ENCODE measurements at regions not wholly inside any gene's neighbourhood (a gene's known extent, or its start where the extent isn't known, plus 50 kb on each side); places are given as distances from the start of the nearest gene placed in this dataset.
A peak's percentile ranks its signal among the peaks of the same experiment; 100 is the strongest.
"Not testable (repeated sequence)": the region's sequence is repeated elsewhere in the genome, so short reads cannot be mapped to it uniquely, and the experiment has no call there.

DNA sequence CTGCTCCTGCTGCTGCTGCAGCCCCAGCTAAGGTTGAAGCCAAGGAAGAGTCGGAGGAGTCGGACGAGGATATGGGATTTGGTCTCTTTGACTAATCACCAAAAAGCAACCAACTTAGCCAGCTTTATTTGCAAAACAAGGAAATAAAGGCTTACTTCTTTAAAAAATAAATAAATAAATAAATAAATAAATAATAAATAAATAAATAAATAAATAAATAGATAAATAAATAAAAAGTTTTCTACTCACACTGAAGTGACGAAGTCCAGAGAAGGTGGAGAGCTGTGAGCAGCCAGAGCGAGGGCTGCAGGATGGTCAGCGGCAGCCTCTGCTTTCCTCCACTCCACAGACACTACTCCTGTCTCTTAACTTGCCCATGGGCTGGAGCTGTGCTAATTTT lies 105.6 kb upstream of the ATL2 start:
- DNase-seq, result not testable (repeated sequence)

DNA sequence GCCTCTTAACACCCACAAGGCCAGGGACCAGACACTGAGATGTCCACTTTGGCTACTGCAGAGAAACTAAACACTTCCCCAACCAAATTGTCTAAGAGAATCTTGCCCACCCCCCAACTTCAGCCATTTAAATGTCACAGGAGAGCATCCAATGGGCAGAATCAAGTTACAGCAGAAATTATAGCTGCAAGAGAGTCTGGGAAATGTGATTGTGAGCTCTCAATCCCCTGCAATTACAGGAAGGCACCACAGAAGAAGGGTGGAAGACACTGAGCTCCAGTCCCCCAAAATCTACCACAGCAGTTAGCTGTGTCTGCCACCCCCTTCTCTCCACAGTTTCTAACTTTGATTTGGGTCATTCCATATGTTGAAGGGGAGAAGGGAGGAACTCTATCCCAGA lies 103.5 kb upstream of the ATL2 start:
- no peak for DNase-seq

DNA sequence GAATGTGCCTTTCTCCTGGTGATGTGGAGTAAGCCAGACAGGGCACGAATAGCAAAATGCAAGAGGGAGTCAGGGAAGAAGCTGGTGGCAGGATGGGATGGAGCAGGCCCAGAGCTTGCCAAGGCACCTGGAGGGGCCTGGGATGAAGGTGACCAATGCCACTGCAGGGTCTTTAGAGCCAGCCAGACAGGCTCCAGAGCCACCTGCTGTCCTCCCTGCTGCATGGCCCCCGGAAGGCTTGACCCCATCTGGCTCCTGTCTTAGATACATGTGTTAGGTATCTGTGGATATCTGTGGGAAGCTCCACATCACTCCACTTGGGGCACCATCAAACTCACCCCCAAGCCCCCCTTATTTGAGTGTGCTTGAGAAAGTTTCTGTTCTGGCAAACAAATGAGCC lies 99.9 kb upstream of the ATL2 start:
- DNase-seq, result no peak

DNA sequence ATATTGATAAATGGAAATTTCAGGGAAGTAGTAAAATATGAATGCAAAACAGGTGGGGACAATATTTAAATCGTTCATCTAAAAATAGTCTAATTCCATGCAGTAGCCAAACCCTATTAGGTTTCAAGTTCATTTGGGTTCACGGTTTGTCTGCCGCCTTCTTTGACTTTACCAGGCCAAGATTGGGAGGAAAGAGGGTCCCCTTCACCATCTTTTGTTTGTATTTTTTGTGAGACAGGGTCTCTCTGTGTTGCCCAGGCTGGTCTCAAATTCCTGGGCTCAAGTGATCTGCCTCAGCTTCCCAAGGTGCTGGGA lies 98.5 kb upstream of the ATL2 start:
- no peak for DNase-seq

DNA sequence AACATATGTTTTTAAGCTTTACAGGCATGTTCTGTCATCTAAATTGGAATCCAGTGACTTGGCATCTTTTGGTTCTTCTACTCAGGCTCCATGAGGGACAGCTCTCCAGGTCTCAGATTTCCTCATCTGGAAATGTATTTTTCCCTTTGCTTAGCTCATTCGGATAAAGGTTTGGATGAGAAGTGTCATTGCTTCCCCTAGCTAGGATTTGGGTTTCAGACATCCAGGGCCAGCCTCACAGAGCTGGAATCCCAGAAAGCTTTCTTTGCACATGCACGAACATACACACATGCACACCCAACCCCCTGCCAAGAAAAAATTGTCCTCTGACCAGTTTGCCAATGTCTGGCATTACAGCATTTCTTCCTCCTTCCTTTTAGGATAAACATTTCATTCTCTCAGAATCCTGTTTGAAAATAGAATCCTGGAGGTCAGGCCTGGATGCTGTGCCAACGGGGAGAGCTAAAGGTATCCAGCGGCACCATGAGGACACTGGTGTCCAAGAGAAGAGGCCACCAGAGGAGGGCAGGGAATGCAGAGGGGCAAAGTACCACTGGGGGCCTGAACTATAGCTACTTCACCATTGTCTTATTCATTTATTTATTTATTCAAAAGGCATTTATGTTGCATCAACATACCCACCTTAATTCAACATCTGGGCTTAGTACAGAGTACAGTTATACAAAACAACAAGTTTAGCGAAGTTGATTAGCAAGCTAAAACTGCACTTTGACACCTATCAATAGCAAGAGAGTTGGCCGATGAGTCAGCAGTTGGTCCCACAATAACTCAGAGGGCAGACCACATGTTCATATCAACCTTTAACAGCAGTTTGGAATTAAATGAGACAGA lies 97.9 kb upstream of the ATL2 start:
- peak in 1 of 2 donors; percentile 20 for DNase-seq

DNA sequence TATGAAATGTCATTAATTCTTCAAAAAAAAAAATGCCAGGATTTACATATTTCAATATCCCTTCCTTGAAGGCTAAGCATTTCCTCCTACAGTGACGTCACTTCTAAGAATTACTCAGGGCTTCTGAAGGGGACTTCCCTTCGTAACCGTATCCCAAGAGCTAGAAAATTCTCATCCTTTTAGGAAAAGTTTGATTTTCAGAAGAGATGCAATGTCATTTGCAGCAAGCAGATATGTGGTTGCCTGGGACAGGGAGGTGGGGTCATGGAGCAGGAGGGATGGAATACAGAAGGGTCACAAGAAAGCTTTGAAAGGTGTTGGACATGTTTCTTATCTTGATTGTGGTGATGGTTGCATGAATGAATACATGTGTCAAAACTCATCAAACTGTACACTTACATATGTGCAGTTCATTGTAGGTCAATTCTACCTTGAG lies 97.0 kb upstream of the ATL2 start:
- no peak for DNase-seq

DNA sequence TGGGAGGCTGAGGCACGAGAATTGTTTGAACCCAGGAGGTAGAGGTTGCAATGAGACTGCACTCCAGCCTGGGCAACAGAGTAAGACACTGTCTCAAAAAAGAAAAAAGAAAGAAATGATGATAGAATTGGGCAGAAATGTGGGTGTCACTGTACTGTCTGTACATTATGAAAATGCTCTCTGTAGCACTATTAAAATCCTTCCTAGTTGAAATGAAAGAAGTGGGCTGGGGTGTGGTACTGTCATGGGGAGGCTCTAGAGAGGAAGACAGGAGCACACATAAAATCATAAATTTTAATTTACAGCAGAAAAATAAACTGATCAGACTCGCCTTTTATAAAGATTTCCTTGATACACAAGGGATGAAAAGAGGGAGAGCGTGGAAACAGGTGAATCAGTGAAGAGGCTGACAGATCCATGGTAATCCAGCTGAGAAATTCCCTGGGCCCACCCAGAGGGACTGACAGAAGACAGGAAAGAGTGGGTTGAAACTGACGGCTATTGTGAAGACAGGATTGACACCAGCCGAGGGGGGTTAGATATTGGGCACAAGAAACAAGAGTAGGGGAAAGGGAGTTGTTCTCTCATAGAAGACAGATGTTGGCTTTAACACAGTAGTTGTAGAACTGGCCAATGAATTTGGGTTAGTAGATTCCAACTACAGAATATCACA lies 96.4 kb upstream of the ATL2 start:
- DNase-seq, result no peak

DNA sequence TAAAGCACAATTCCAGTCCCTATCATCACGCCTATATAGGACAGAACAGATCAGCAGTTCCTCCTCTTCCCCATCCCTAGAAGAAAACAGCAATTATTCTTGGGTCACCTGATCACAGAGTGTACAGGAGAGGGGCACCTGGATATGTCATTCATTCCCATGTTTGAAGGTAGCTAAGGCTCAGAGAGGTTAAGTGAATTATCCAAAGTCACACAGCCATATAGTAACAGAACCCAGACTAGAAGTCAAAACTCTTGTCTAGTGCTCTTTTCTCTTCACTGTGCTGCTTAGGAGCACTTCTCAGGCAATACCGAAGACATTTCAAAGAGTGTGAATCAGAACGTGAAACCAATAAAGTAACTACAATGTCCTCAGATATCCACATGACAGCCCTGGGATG lies 93.0 kb upstream of the ATL2 start:
- no peak for DNase-seq

DNA sequence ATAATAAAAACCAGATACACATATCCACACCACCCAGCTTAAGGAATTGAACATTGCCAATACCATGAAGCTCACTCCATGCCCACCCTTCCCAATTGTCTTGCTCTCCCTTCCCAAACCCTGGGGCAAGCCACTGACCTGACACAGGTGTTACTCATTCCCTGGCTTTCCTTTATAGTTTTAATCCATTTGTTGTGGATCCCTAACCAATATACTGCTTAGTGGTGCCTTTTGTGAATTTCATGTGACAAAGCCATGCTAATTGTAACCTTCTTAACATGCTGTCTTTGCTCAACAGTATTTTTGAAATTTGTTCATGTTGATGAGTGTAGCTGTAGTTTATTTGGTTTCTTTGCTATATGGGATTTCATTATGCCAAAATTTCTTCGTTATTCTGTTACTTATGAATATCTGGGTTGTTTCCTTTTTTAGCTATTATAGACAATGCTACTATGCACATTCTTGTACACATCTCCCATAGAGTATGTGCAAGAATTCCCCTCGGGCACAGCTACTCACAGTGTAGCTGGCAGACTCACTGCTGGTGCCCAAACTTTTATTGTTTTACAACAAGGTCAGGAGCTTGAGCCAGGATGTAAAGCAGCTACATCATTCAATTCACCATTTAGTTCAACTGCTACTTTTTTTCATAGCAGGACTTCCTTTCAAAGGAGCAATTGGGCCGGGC lies 90.8 kb upstream of the ATL2 start:
- DNase-seq, result no peak

DNA sequence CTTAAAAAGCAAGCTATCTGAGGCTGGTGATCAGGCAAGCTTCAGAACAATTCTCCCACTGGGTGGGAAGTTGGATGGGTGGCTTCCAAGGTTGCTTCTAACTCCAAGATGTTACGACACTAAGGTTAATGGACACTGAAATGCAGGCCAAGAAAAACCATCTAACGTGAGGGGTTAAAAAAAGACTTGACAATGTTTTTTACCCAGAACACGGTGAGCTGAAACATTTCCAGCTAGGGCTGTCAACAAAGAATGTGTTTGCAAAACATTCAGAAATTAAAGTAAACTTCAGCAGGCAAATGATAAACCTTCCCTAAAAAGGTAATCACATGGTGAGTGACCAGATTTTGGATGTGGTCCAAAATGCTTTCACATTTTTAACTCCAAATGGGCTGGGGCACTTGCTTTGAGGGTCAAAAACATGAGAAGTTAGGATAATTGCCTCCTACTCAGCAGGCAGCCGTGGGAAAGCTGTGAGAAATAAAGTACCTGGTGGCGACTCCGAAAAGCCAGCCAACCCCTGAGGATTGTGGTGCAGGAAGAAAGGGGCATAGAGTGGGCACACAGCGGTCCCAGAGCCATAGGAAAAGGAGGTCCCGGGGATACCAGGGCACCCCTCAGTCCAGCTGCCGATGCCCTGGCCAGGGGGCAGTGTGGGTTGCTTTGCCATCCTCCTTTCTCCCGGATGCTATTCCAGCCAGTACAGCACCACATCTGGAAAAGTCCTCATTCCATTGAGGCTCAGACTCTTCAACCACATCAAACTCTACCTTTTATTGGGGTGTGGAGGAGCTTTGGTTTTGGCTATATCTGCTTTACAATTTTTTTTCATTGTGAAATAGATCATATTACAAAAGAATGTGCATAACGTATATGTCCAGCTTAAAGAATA lies 90.0 kb upstream of the ATL2 start:
- DNase-seq, result no peak

DNA sequence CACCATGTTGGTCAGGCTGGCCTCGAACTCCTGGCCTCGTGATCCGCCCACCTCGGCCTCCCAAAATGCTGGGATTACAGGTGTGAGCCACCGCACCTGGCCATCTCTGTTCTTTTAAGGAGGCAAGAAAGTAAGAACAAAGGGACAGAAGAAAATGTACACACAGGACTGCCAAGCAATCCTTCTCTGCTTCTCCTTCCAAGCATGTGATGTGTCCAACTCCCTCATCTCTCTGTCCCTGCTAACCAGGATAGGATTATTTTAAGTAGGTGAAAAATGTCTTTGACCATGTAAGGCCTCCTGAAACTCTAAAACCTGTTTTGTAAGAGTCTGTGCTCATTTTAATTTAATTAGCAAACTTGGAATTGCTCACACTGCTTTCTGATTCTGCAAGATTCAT lies 89.3 kb upstream of the ATL2 start:
- DNase-seq, result no peak

DNA sequence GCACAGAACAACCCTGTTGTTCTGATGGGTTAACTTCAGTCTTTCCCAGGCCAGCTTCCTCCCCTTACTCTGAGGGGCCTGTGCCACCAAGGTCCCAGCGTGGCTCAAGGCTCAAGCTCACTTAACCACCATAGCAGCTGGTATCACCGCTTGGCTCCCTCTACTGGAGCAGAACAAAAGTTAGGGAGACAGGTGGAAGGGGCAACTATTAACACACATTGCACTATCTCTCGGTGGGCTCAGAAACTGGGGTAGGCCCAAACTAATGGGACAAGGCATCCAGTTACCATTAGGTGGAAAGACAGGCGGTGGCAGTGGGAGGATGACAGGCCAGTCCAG lies 88.7 kb upstream of the ATL2 start:
- DNase-seq, result peak in 1 of 2 donors; percentile 7

DNA sequence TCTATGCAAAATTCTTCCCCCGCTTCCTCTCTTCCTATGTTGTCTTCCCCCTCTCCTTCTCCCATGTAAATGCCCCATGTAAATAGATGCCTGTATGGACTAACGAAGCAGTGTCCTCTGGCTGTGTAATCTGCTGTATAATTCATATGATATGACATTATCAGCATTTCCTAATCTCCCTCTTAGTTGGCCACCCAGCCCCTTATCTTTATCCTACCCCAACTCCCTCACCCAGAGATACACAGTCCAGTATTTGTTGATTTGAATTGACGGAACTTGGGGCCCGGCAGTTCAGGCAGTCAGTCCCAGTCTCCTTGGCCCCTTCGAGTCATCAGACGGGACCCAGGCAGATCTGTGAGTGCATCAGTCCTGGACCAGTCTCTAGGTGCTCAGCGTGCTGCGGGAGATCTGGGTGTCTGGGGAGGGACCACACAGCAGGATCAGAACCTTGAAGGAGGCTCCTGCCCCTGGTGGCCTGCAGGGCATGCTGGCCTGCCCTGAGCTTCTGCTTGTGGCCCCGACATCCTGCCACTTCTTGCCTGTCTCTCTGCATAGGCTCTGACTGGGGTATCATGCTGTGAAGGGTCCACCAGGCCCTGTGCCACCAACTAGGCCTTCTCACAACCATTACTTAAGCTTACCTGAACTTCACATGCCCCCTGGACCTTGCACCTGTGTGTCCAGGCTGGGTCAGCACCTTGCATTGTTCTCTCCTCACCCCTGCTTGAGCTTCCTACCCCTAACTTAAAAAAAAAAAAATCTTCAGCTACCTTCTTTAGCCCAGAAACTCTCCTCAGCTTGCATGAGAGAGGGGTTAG lies 88.1 kb upstream of the ATL2 start:
- DNase-seq, result no peak

DNA sequence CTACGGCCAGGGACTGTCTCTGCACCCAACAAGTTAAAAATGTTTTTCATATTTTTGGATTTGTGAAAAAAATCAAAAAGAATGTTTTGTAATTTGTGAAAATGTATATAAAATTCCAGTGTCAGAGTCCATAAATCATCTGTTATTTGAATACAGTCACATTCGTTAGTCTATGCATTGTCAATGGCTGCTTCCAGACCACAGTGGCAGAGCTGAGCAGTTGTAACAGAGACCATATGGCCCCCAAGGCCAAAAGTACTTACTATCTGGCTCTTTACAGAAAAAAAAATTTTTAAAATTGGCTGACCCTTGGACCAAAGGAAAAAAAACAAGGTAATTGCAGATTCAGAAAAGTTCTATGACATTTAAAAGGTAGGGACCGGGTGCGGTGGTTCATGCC lies 86.7 kb upstream of the ATL2 start:
- DNase-seq, result no peak

DNA sequence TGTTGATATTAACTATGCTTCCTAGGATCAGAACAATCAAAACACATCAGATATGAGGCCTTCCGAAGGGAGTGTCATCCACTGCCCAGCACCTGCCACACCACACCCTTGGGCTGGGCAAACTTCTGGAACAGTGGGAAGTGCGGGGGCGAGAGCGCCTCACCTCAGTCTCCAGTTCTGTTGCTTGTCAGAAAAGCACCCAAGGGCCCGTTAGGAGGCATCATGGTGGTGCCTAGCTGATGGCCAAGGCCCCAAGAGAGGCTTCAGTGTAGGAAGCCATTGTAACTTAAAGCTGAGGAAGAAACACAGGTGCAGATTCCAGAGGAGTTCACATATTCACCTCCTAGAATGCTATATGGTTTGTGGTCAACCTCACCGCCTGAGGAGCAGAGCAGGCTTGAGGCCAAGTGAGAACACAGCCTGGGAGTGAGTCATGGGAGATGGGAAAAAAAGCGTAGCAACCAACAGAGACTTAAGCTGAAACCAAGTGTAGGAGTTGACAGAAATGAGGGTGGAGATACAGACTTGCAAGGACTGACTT lies 85.1 kb upstream of the ATL2 start:
- DNase-seq, result peak; percentile 62 to 66

DNA sequence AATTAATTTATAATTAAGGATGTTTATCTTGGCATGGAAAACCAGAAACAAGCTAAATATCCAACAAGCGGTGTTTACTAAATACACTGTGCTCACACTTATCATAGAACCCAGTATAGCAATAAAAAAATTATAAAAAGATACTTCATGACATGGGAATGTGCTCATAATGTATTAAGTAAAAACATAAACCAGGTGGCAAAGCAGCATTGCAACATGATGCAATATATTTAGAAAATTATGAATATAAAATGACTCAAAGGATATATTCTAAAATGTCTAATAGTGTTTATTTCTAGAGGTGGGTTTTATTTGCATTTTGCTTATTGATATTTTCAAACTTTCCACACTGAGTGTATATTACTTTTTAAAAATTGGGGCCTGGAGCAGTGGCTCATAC lies 84.4 kb upstream of the ATL2 start:
- no peak for DNase-seq

DNA sequence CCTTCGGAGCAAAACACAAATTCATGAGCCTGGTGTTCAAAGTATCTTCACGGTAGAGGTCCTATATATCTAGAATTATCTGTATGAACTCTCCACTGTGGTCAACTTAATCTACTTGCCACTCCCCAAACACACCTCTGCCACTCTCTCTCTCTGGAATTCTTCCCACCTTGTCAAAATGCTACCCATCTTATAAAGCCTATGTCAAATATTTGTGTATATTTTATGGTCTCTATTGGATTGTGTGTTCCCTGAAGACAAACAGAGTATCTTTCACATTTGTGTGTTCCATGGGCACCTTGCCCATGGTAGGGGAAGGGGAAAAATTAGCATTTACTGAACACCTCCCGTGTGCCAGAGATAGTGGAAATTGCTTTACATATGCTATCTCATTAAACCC lies 83.2 kb upstream of the ATL2 start:
- DNase-seq, result no peak

DNA sequence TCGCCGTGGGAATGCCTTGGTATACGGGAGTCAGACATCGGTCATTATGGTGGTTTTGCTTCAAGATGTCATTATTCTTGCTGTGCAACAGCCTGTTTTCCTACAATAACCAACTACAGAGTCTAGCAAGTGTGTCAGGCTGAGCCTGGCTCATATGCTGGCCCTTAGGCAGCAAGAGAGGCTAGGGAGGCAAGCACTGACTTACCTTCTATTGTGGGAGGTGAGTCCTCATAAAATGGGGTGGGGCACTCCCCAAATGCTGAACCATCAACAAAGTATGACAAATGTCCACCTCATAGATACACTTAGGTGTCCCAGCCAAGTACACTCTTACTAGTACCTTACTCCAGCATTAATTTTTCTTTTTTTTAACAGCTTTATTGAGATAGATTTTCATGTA lies 77.0 kb upstream of the ATL2 start:
- DNase-seq, result no peak

DNA sequence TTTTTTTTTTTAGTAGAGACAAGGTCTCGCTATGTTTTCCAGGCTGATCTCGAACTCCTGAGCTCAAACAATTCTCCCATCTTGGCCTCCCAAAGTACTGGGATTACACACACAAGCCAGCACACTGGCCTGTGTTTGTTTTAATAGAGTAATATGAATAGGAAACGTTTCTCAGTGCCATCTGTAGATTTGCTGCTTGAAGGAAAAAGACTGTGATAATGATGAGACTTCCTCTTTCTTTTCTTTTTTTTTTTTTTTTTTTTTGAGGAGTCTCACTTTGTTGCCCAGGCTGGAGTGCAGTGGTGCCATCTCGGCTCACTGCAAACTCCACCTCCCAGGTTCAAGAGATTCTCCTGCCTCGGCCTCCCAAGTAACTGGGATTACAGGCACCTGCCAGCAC lies 74.7 kb upstream of the ATL2 start:
- DNase-seq, result not testable (repeated sequence)

DNA sequence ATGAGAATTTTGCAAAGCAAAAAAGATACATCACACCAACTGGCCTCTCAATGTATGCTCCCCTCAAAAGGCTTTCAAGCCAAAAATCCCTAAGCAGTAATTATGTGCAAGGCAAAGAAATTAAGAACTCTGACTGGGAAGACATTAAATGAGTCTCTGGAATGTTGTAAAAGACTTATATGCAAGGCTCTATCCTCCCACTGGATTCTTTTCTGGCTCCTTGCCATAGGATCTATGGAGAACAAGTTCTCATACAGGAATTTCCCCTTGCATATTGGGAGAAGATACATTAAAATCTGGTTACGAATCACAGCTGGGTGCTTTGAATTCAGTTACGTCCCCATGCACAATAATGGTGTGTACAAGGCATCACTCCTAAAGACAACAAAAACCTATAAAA lies 73.4 kb upstream of the ATL2 start:
- DNase-seq, result no peak

DNA sequence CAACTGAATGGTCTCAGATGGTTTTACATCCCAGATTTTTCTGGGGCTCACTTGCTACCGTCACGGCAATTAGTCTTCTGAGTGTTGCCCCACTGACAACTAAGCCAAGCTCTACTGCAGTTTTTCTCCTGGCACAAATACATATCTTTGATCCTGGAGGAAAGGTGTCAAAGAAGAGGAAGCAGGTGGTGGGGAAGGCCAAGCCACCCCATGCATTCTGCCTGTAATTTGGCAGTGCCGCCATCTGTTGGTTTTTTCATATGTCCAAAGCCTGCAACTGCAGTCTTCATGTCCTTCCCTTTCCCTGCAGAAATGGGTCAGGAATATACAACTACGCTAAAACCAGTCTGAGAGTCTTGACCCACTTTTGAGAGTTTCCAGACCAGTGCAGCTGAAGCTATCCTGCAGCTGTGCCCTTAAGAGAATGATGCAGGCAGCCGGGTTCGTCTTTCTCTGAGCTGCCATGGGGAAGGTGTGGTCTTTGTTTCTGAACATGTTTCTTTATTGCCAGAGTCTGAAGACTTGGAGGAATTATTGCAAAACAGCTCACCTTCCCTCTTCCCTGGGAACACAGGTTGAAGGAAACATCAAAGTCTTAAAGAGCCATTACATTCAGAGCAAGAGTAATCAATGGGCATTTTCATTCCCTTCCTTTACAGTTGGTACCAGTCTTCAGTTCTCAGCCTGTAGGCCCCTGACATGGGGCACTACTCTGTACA lies 71.8 kb upstream of the ATL2 start:
- DNase-seq, result no peak

All from stimulated activated CD4-positive, alpha-beta T cell treated with anti-CD3 and anti-CD28 coated beads, Interleukin-2, amount 100 ng/mL, for 24 hours (primary cell).